ENCODE measurements at regions not wholly inside any gene's neighbourhood (a gene's known extent, or its start where the extent isn't known, plus 50 kb on each side); places are given as distances from the start of the nearest gene placed in this dataset.

DNA sequence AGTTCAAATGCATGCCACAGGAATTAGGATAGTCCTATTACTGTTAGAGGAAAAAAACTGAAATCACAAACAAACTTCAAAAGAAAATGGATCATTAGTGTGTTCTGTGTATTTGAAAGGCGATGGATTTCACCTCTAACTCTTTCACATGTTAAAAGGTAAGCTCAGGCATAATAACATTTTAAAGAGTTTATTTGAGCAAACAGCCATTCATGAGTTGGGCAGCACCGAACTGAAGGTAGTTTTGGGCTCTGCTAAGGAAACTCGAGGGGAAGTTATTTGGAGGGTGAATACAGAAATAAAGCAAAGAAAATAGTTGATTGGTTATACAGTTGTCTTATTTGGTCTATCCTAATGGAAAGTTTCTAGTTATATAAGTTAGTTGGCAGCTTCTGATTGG lies 546.5 kb upstream of the POU3F2 start:
- TF ChIP-seq, protein P1, sequence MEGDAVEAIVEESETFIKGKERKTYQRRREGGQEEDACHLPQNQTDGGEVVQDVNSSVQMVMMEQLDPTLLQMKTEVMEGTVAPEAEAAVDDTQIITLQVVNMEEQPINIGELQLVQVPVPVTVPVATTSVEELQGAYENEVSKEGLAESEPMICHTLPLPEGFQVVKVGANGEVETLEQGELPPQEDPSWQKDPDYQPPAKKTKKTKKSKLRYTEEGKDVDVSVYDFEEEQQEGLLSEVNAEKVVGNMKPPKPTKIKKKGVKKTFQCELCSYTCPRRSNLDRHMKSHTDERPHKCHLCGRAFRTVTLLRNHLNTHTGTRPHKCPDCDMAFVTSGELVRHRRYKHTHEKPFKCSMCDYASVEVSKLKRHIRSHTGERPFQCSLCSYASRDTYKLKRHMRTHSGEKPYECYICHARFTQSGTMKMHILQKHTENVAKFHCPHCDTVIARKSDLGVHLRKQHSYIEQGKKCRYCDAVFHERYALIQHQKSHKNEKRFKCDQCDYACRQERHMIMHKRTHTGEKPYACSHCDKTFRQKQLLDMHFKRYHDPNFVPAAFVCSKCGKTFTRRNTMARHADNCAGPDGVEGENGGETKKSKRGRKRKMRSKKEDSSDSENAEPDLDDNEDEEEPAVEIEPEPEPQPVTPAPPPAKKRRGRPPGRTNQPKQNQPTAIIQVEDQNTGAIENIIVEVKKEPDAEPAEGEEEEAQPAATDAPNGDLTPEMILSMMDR (conservative IDR thresholded peaks at IDR 0.05): no peak
- Histone ChIP-seq H3K27ac (ENCODE audit: low read depth, low read length) (no peak overlapping the region), H3K4me3 (ENCODE audit: low read length) (no peak overlapping the region), H3K27me3 (ENCODE audit: control insufficient read depth, insufficient read depth, low read length, poor library complexity, severe bottlenecking) (no peaks in the 10 kb centered on the region), H3K36me3 (ENCODE audit: control insufficient read depth, insufficient read depth, low read length) (no peaks in the 10 kb centered on the region), H3K9ac (ENCODE audit: extremely low read depth, low read length, poor library complexity, severe bottlenecking) (no peak overlapping the region), H3K9me3 (ENCODE audit: control insufficient read depth, low read length) (no peaks in the 10 kb centered on the region), H3K4me1 (ENCODE audit: control insufficient read depth, insufficient read depth, low read length) (no peaks in the 10 kb centered on the region)
- no peak overlapping the region for H3K4me3 Mint-ChIP-seq
- H3K36me3 Mint-ChIP-seq (ENCODE audit: low read depth): no peaks in the 10 kb centered on the region
- H3K27me3 Mint-ChIP-seq (ENCODE audit: insufficient read depth): no peaks in the 10 kb centered on the region
- 98 to 100% methylated on average over 2 to 3 of the region's 3 CpGs for WGBS, 2 experiments (ENCODE audit: insufficient coverage in 1 of 2, insufficient read length in 1 of 2)
- no peak for DNase-seq
- peaks cover 5% of the 10 kb centered on the region for H3K4me1 Mint-ChIP-seq
- H3K9me3 Mint-ChIP-seq: no peaks in the 10 kb centered on the region
- no peak overlapping the region for H3K27ac Mint-ChIP-seq

- no peaks in the 10 kb centered on the region for H3K36me3 ChIP-seq (ENCODE audit: control insufficient read depth, insufficient read depth, low read length)
- TF ChIP-seq, protein P1 (conservative IDR thresholded peaks at IDR 0.05): no peak
- H3K9ac ChIP-seq (ENCODE audit: extremely low read depth, low read length, poor library complexity, severe bottlenecking): no peak overlapping the region
- Mint-ChIP-seq H3K4me3 (no peak overlapping the region), H3K27ac (no peak overlapping the region), H3K27me3 (ENCODE audit: insufficient read depth) (no peaks in the 10 kb centered on the region), H3K4me1 (peaks cover 19% of the 10 kb centered on the region), H3K9me3 (no peaks in the 10 kb centered on the region), H3K36me3 (ENCODE audit: low read depth) (no peaks in the 10 kb centered on the region)
- H3K27ac ChIP-seq (ENCODE audit: low read depth, low read length): no peak overlapping the region
- no peaks in the 10 kb centered on the region for H3K9me3 ChIP-seq (ENCODE audit: control insufficient read depth, low read length)
- no peak overlapping the region for H3K4me3 ChIP-seq (ENCODE audit: low read length)
- H3K27me3 ChIP-seq (ENCODE audit: control insufficient read depth, insufficient read depth, low read length, poor library complexity, severe bottlenecking): no peaks in the 10 kb centered on the region
- DNase-seq: no peak
- H3K4me1 ChIP-seq (ENCODE audit: control insufficient read depth, insufficient read depth, low read length): no peaks in the 10 kb centered on the region
- WGBS, 2 experiments (ENCODE audit: insufficient coverage in 1 of 2, insufficient read length in 1 of 2): 89% methylated on average over 3 of the region's 3 CpGs; no CpG with 5 or more reads in 1 of the 2 experiments
Observed at GRCh38 chr6:98292810-98293209, 541.6 kb upstream of the POU3F2 start.

- H3K4me1 ChIP-seq (ENCODE audit: control insufficient read depth, insufficient read depth, low read length): no peaks in the 10 kb centered on the region
- H3K27ac ChIP-seq (ENCODE audit: low read depth, low read length): peak overlapping the region; percentile 65
- DNase-seq: peak; percentile 45
- no peaks in the 10 kb centered on the region for H3K9me3 ChIP-seq (ENCODE audit: control insufficient read depth, low read length)
- H3K9ac ChIP-seq (ENCODE audit: extremely low read depth, low read length, poor library complexity, severe bottlenecking): no peak overlapping the region
- H3K36me3 Mint-ChIP-seq (ENCODE audit: low read depth): no peaks in the 10 kb centered on the region
- no peak overlapping the region for H3K4me3 Mint-ChIP-seq
- TF ChIP-seq, protein P1 (conservative IDR thresholded peaks at IDR 0.05): no peak
- H3K36me3 ChIP-seq (ENCODE audit: control insufficient read depth, insufficient read depth, low read length): no peaks in the 10 kb centered on the region
- 62 to 100% methylated on average over 1 to 4 of the region's 5 CpGs for WGBS, 2 experiments (ENCODE audit: insufficient coverage in 1 of 2, insufficient read length in 1 of 2)
- H3K27ac Mint-ChIP-seq: no peak overlapping the region
- no peaks in the 10 kb centered on the region for H3K27me3 Mint-ChIP-seq (ENCODE audit: insufficient read depth)
- H3K9me3 Mint-ChIP-seq: no peaks in the 10 kb centered on the region
- no peaks in the 10 kb centered on the region for H3K27me3 ChIP-seq (ENCODE audit: control insufficient read depth, insufficient read depth, low read length, poor library complexity, severe bottlenecking)
- H3K4me1 Mint-ChIP-seq: peaks cover 19% of the 10 kb centered on the region
- H3K4me3 ChIP-seq (ENCODE audit: low read length): no peak overlapping the region
Observed at GRCh38 chr6:98295515-98296175, 538.7 kb upstream of the POU3F2 start.
